H1 (cell line): ENCODE measurements at regions not wholly inside any gene's neighbourhood (a gene's known extent, or its start where the extent isn't known, plus 50 kb on each side); places are given as distances from the start of the nearest gene placed in this dataset.
A peak's percentile ranks its signal among the peaks of the same experiment; 100 is the strongest.

ENCODE experiments used
- CTCF ChIA-PET: fragments of 300-600 bp; sonication (Branson Sonifier 250); formaldehyde crosslinking; loops from one replicate; lab custom pipeline; 2021; ENCODE audit not compliant: partially characterized antibody; lab: Charles Lee
- POLR2A ChIA-PET: fragments of 300-600 bp; sonication (Branson Sonifier 250); formaldehyde crosslinking; loops from one replicate; lab custom pipeline; 2021; ENCODE audit warnings: inconsistent platforms; ENCODE audit not compliant: partially characterized antibody; lab: Charles Lee
- DNase-seq, 2 experiments: peaks; one replicate each; pipeline versions ENCODE4 v3.0.0 to v3.0.0-alpha.2; 2010 to 2022; ENCODE audit warnings: low spot score in 2 of 2, low read depth in 1 of 2, mixed read lengths in 1 of 2
- FAIRE-seq: peaks from 2 replicates; lab custom pipeline; 2011; peaks lifted over from hg19 to GRCh38; lab: Jason Lieb, UNC
- H2AFZ ChIP-seq: 2 replicates; pipeline ENCODE4 v1.8.1; 2012; ENCODE audit warnings: low read length, inconsistent platforms
- H2AK5ac ChIP-seq: 2 replicates; pipeline ENCODE4 v1.6.1; 2013; ENCODE audit warnings: low read depth, low read length
- H2BK120ac ChIP-seq: replicated peaks from 2 replicates; pipeline ENCODE3; 2013; ENCODE audit warnings: low read depth, low read length, inconsistent platforms
- H2BK12ac ChIP-seq: 2 replicates; pipeline ENCODE4 v1.6.1; 2013; ENCODE audit warnings: low read depth, low read length
- H2BK15ac ChIP-seq: 2 replicates; pipeline ENCODE4 v1.6.1; 2013; ENCODE audit warnings: low read length
- H2BK20ac ChIP-seq: 2 replicates; pipeline ENCODE4 v1.6.1; 2013; ENCODE audit warnings: low read length
- H2BK5ac ChIP-seq: 2 replicates; pipeline ENCODE4 v1.6.1; 2013; ENCODE audit warnings: low read depth, low read length
- H3K14ac ChIP-seq: 2 replicates; pipeline ENCODE4 v1.6.1; 2013; ENCODE audit warnings: inconsistent platforms; ENCODE audit not compliant: insufficient read length
- H3K18ac ChIP-seq: 2 replicates; pipeline ENCODE4 v1.6.1; 2013; ENCODE audit warnings: low read length; ENCODE audit errors: extremely low read depth
- H3K23ac ChIP-seq: 2 replicates; pipeline ENCODE4 v1.6.1; 2013; ENCODE audit warnings: inconsistent platforms; ENCODE audit not compliant: insufficient read length
- H3K23me2 ChIP-seq: 2 replicates; pipeline ENCODE4 v1.6.1; 2013; ENCODE audit warnings: low read depth, low read length
- H3K27ac ChIP-seq: 2 replicates; pipeline ENCODE4 v1.6.1; 2011; ENCODE audit warnings: low read depth, low read length, inconsistent platforms
- H3K27me3 ChIP-seq, 4 experiments: replicated peaks in 1 of 4; 1 replicate in 1 of 4; 2 replicates in 3 of 4; pipeline versions ENCODE4 v1.6.1 to v1.8.1; 2011 to 2013; ENCODE audit warnings: low read length in 3 of 4, mild to moderate bottlenecking in 3 of 4, inconsistent platforms in 2 of 4, mixed read lengths in 2 of 4, moderate library complexity in 1 of 4; ENCODE audit not compliant: control insufficient read depth in 3 of 4, insufficient read depth in 3 of 4; ENCODE audit errors: extremely low read depth in 1 of 4
- H3K36me3 ChIP-seq, 4 experiments: 2 replicates each; pipeline versions ENCODE4 v1.6.1 to v1.8.1; 2011 to 2013; ENCODE audit warnings: mild to moderate bottlenecking in 4 of 4, low read length in 3 of 4, moderate library complexity in 2 of 4, control low read depth in 1 of 4, inconsistent platforms in 1 of 4; ENCODE audit not compliant: insufficient read depth in 4 of 4, control insufficient read depth in 2 of 4
- H3K4ac ChIP-seq: replicated peaks from 2 replicates; pipeline ENCODE3; 2013; ENCODE audit warnings: low read length, low read depth, mixed read lengths, inconsistent platforms; ENCODE audit not compliant: insufficient read length
- H3K4me1 ChIP-seq, 4 experiments: replicated peaks in 1 of 4; 1 replicate in 1 of 4; 2 replicates in 3 of 4; pipeline versions ENCODE4 v1.6.1 to v1.8.1; 2011 to 2013; ENCODE audit warnings: low read length in 3 of 4, inconsistent platforms in 2 of 4, mixed read lengths in 1 of 4; ENCODE audit not compliant: insufficient read depth in 4 of 4, control insufficient read depth in 3 of 4
- H3K4me2 ChIP-seq, 2 experiments: 2 replicates each; pipeline versions ENCODE4 v1.6.1 to v1.8.1; 2011 to 2013; ENCODE audit warnings: low read depth in 2 of 2, low read length in 2 of 2, control low read depth in 1 of 2, inconsistent platforms in 1 of 2, mild to moderate bottlenecking in 1 of 2; ENCODE audit not compliant: insufficient read depth in 1 of 2
- H3K4me3 ChIP-seq, 4 experiments: fragments of 200-600, 300-600 bp in 1 of 4; sonication (generic), shearing (Covaris generic), sonication (Bioruptor Twin) in 1 of 4; 2 replicates each; pipeline versions ENCODE4 v1.5.1 to v1.8.1; 2011 to 2016; ENCODE audit warnings: low read length in 4 of 4, low read depth in 3 of 4, control low read depth in 2 of 4, inconsistent platforms in 2 of 4, mild to moderate bottlenecking in 2 of 4, mixed read lengths in 1 of 4, moderate library complexity in 1 of 4; ENCODE audit not compliant: insufficient read depth in 2 of 4; ENCODE audit errors: extremely low read depth in 1 of 4
- H3K56ac ChIP-seq: replicated peaks from 2 replicates; pipeline ENCODE3; 2013; ENCODE audit warnings: low read depth, mild to moderate bottlenecking, mixed read lengths, low read length, inconsistent platforms; ENCODE audit not compliant: insufficient read length
- H3K79me1 ChIP-seq: 2 replicates; pipeline ENCODE4 v1.6.1; 2013; ENCODE audit warnings: low read depth, low read length, control low read depth
- H3K79me2 ChIP-seq, 2 experiments: 2 replicates each; pipeline versions ENCODE4 v1.6.1 to v1.8.1; 2012 to 2013; ENCODE audit warnings: low read length in 2 of 2, mild to moderate bottlenecking in 2 of 2, inconsistent platforms in 1 of 2; ENCODE audit not compliant: insufficient read depth in 2 of 2, control insufficient read depth in 1 of 2
- H3K9ac ChIP-seq, 4 experiments: replicated peaks in 1 of 4; 1 replicate in 1 of 4; 2 replicates in 3 of 4; pipeline versions ENCODE4 v1.6.1 to v1.8.1; 2011 to 2013; ENCODE audit warnings: low read depth in 3 of 4, low read length in 3 of 4, control low read depth in 2 of 4, mild to moderate bottlenecking in 2 of 4, moderate library complexity in 2 of 4, inconsistent platforms in 1 of 4; ENCODE audit errors: extremely low read depth in 1 of 4
- H3K9me3 ChIP-seq, 2 experiments: 2 replicates each; pipeline versions ENCODE4 v1.6.1 to v1.8.1; 2012 to 2013; ENCODE audit warnings: mild to moderate bottlenecking in 2 of 2, moderate library complexity in 2 of 2, control low read depth in 1 of 2, inconsistent platforms in 1 of 2, low read depth in 1 of 2, low read length in 1 of 2, mixed read lengths in 1 of 2; ENCODE audit not compliant: insufficient read depth in 2 of 2
- H4K20me1 ChIP-seq, 2 experiments: replicated peaks in 1 of 2; 2 replicates each; pipeline versions ENCODE3 to v1.8.1; 2011 to 2013; ENCODE audit warnings: inconsistent platforms in 2 of 2, low read length in 2 of 2, mild to moderate bottlenecking in 1 of 2; ENCODE audit not compliant: insufficient read depth in 2 of 2, control insufficient read depth in 1 of 2
- H4K5ac ChIP-seq: 2 replicates; pipeline ENCODE4 v1.6.1; 2013; ENCODE audit warnings: low read length, low read depth, mixed read lengths, inconsistent platforms; ENCODE audit not compliant: insufficient read length
- H4K8ac ChIP-seq: 2 replicates; pipeline ENCODE4 v1.8.0; 2013; ENCODE audit warnings: mild to moderate bottlenecking, moderate library complexity, low read length, inconsistent platforms; ENCODE audit not compliant: insufficient read depth; ENCODE audit errors: extremely low read depth
- H4K91ac ChIP-seq: replicated peaks from 2 replicates; pipeline ENCODE3; 2013; ENCODE audit warnings: low read length, mixed read lengths, inconsistent platforms; ENCODE audit not compliant: insufficient read length
- CEBPB ChIP-seq: IDR thresholded peaks from 2 replicates; pipeline ENCODE4 v1.6.1; 2012; ENCODE audit warnings: low read depth, low read length
- FOSL1 ChIP-seq: IDR thresholded peaks from 2 replicates; pipeline ENCODE4 v1.6.1; 2011; ENCODE audit warnings: mild to moderate bottlenecking, low read depth, low read length, moderate library complexity; ENCODE audit not compliant: insufficient read depth
- GTF2F1 ChIP-seq: IDR thresholded peaks from 2 replicates; pipeline ENCODE4 v1.6.1; 2012; ENCODE audit warnings: low read depth, low read length, improper control_type of control experiment, borderline replicate concordance
- KDM1A ChIP-seq: fragments of 200-600, 300-600 bp; sonication (generic); IDR thresholded peaks from 2 replicates; pipeline ENCODE4 v1.7.1; 2016; ENCODE audit warnings: mild to moderate bottlenecking, low read length, borderline replicate concordance
- SRF ChIP-seq: IDR thresholded peaks from 2 replicates; pipeline ENCODE4 v1.6.1; 2011; ENCODE audit warnings: mild to moderate bottlenecking, low read depth, low read length, moderate library complexity
- WGBS, 2 experiments: shearing (Covaris generic) in 1 of 2; methylation state at CpG; one replicate each; pipeline versions ENCODE4 v1.1.6 to v1.1.7; 2013 to 2015; ENCODE audit warnings: low lambda C conversion rate in 2 of 2, mixed read lengths in 2 of 2, inconsistent platforms in 1 of 2, low coverage in 1 of 2, missing lambda C conversion rate in 1 of 2; ENCODE audit not compliant: insufficient replicate concordance in 2 of 2, insufficient coverage in 1 of 2, insufficient read length in 1 of 2; ENCODE audit errors: extremely low coverage in 1 of 2, missing lambda C conversion rate in 1 of 2; 5-methylcytosine and 5-hydroxymethylcytosine counted together

- ChIA-PET CTCF (interaction anchor here (0.8 to 9.1 kb wide), 15 partner anchors 10 to 425 kb away, joined by 3 to 130 read pairs (median 4); no protein-coding TSS in a partner anchor), POLR2A (no interaction called here)
- Histone ChIP-seq H3K4me1 (peaks cover 0 to 5% (median 2%) of the 10 kb centered on the region in 4 experiments; a peak in 2 of 7 replicates), H2BK12ac (peak overlapping the region; percentile 50; the same call in 1 of the 2 replicates), H3K4me2 (no peak overlapping the region), H3K18ac (no peak overlapping the region), H3K4me3 (no peak overlapping the region), H3K56ac (no peak overlapping the region), H2BK120ac (no peak overlapping the region), H3K14ac (no peak overlapping the region), H3K27me3 (no peaks in the 10 kb centered on the region; a peak in 1 of 7 replicates), H3K27ac (no peak overlapping the region), H3K79me1 (no peaks in the 10 kb centered on the region), H3K9ac (no peak overlapping the region), H4K20me1 (no peaks in the 10 kb centered on the region), H4K5ac (no peak overlapping the region), H4K91ac (no peak overlapping the region), H2BK15ac (no peak overlapping the region), H2BK5ac (no peak overlapping the region), H3K4ac (no peak overlapping the region), H4K8ac (no peak overlapping the region), H3K79me2 (no peaks in the 10 kb centered on the region), H3K23me2 (no peaks in the 10 kb centered on the region; the same call in 1 of the 2 replicates), H2BK20ac (no peak overlapping the region), H2AFZ (no peak overlapping the region), H3K23ac (no peak overlapping the region), H3K9me3 (no peaks in the 10 kb centered on the region), H3K36me3 (no peaks in the 10 kb centered on the region), H2AK5ac (no peak overlapping the region)
- 84% methylated on average over 2 of the region's 2 CpGs; no CpG with 5 or more reads in 1 of the 2 experiments for whole genome bisulfite sequencing, 2 experiments
- DNase-seq (no peak), FAIRE-seq (no peak)
- TF ChIP-seq KDM1A, result no peak
- no peak for TF ChIP-seq GTF2F1
- TF ChIP-seq CEBPB, result no peak
- no peak for TF ChIP-seq FOSL1
- TF ChIP-seq SRF, result no peak
Observed at GRCh38 chr19:27971869-27972268, 1241.1 kb downstream of the UQCRFS1 start.
